Activated gamma-delta T cell treated with Interleukin-2 at 50 U/mL for 16 hours (primary cell): ENCODE measurements at regions not wholly inside any gene's neighbourhood (a gene's known extent, or its start where the extent isn't known, plus 50 kb on each side); places are given as distances from the start of the nearest gene placed in this dataset.

Experiments
- DNase-seq: peaks from one replicate; pipeline ENCODE4 v3.0.0-alpha.2; 2020

DNA sequence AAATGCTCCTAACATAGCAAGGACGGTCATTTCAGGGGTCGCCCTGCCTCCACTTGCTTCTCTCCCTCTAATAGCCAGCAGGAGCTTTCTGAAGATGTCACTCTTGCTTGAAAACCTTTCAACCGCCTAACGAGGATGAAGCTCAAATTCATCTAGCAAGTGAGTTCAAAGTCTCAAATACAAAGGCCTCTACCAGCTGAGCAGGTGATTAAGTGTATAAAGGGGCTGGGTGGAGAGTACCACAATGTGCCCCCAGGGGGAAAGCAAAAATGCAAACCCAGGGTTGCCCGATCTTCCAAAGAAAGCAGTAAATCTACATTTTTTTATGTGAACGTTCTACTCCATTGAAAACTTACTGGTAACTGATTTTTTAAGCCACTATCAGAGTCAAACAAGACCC lies 50.4 kb upstream of the GRIP2 start:
- no peak for DNase-seq

- no peak for DNase-seq
Observed at GRCh38 chr3:14592390-14592789, 52.2 kb upstream of the GRIP2 start.

- no peak for DNase-seq
Observed at GRCh38 chr3:14592836-14593235, 52.7 kb upstream of the GRIP2 start.

DNA sequence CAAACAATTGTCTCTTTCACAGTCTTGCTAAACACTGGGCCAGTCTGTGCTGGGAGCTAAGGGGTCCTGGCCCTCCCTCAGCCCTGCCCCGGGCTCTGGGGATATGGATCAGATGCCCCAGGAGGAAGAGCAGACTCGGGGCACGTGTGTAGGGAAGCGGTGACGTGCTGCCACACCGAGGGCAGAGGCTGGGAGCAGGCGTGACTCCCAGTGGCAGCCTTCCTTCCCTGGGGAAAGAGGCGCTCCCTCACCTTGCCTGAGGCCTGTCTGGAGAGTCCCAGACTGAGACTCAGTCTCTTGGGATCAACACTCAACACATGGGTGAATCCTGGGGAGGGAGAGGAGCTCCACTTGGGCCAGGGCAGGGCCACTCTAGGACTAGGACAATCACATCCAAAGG lies 54.1 kb upstream of the GRIP2 start:
- no peak for DNase-seq

GRCh38 chr3:14595561-14595960 lies 55.4 kb upstream of the GRIP2 start:
- DNase-seq: no peak

GRCh38 chr3:14597266-14597665 lies 54.3 kb upstream of the CCDC174 start:
- no peak for DNase-seq

DNA sequence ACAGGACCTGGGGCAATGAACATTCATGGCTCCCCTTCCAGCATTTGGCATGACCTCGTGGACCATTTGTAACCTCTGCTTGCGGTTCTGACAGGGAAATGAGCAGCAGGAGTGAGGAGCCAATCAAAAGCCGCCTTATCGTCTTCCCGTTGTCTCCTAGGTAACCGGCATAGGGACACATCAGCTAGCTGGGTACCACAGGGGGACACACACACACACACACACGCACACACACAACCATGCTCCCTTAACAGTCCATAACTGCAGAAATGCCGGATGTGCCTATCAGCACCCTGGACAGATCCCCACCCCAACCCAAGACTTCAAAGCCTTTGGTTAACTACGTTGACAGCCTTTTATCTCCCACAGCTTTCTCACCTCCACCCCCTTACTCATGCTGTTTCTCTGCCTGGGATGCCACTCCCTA lies 53.4 kb upstream of the CCDC174 start:
- peak; percentile 55 for DNase-seq

DNA sequence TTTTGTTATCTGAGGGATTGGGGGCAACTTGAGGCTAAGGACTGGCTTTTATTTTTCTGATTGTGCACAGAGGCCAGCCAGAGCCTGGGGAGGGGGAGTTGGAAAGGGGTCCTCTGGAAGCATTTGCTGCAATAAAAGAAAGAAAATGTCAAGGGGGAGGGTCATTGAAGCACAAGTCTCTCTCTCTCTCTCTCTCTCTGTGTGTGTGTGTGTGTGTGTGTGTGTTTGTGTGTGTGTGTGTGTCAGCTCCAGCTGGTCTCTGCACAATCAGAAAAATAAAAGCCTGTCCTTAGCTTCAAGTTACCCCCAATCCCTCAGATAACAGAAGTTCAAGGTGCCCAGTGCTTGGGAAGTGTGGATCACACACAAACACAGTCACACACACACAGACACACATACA lies 52.1 kb upstream of the CCDC174 start:
- DNase-seq: no peak

- DNase-seq: no peak
Observed at GRCh38 chr3:14600075-14600474, 51.5 kb upstream of the CCDC174 start.

GRCh38 chr3:14600856-14601610 lies 50.5 kb upstream of the CCDC174 start:
- no peak for DNase-seq

DNA sequence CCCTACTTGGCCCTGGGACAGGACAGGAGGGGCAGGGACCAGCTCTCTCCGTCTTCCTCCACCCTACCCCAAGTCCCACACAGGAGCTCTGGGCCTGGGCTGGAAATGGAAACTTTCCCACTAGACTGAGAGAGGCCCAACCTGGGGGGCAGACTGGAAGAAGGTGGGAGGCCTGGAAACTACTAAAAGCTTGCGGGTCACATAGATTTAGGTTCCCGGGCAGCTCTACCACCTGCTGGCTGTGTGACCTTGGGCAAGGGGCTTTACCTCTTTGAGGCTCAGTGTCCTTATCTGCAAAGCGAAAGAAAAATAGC lies 49.9 kb upstream of the CCDC174 start:
- DNase-seq: no peak
